Body of pancreas (tissue), 4 donors: ENCODE measurements at regions not wholly inside any gene's neighbourhood (a gene's known extent, or its start where the extent isn't known, plus 50 kb on each side); places are given as distances from the start of the nearest gene placed in this dataset.

Source experiments
- ATAC-seq: fragments of 150-250 bp; one replicate; pipeline ENCODE4 v1.9.1; 2016
- DNase-seq, 4 donors: peaks; one replicate each; pipeline ENCODE4 v3.0.0-alpha.2; 2019
- H3K27ac ChIP-seq, 4 donors: fragments of 200-600 bp; sonication (generic); 1 replicate in 3 of 4; 2 replicates in 1 of 4; pipeline versions ENCODE4 v1.5.1 to v1.6.1; 2016 to 2019; ENCODE audit warnings: mild to moderate bottlenecking in 1 of 4, mixed read lengths in 1 of 4, moderate library complexity in 1 of 4
- H3K27me3 ChIP-seq, 2 donors: fragments of 200-600 bp; sonication (generic); one replicate each; pipeline ENCODE4 v1.6.0; 2016; ENCODE audit warnings: mild to moderate bottlenecking in 1 of 2
- H3K36me3 ChIP-seq, 2 donors: fragments of 200-600 bp; sonication (generic); replicated peaks in 1 of 2; 2 replicates each; pipeline ENCODE4 v1.5.1; 2016; ENCODE audit warnings: low read depth in 2 of 2; ENCODE audit not compliant: insufficient read depth in 1 of 2
- H3K4me1 ChIP-seq: fragments of 200-600 bp; sonication (generic); one replicate; pipeline ENCODE4 v1.6.0; 2016
- H3K4me3 ChIP-seq, 2 donors: fragments of 200-600 bp; sonication (generic); 1 replicate in 1 of 2; 2 replicates in 1 of 2; pipeline ENCODE4 v1.5.1; 2016 to 2019
- H3K9me3 ChIP-seq, 3 donors: fragments of 200-600 bp; sonication (generic); 1 replicate in 2 of 3; 2 replicates in 1 of 3; pipeline ENCODE4 v1.5.1; 2016
- CTCF ChIP-seq, 7 experiments: fragments of 450-650 bp in 4 of 7; fragments of 200-600 bp in 3 of 7; sonication (generic) in 3 of 7; IDR thresholded peaks; one replicate each; pipeline ENCODE4 v1.5.1; 2016 to 2019; ENCODE audit warnings: antibody characterized with exemption in 7 of 7
- POLR2A ChIP-seq, 3 donors: fragments of 450-650 bp; IDR thresholded peaks; one replicate each; pipeline ENCODE4 v1.6.1; 2016; ENCODE audit warnings: antibody characterized with exemption in 3 of 3, mild to moderate bottlenecking in 2 of 3
- WGBS, 2 donors: methylation state at CpG; one replicate each; pipeline ENCODE4 v1.1.5; 2017; 5-methylcytosine and 5-hydroxymethylcytosine counted together
- intact Hi-C: fragments of 100-400 bp; cut with DNase I; formaldehyde crosslinking; loops from one replicate; pipeline ENCODE4 v1.15.1; 2023

- Histone ChIP-seq H3K36me3 (no peaks in the 10 kb centered on the region), H3K9me3 (no peaks in the 10 kb centered on the region), H3K4me3 (no peak overlapping the region), H3K27ac (no peak overlapping the region), H3K4me1 (no peaks in the 10 kb centered on the region), H3K27me3 (no peaks in the 10 kb centered on the region)
- DNase-seq = no peak
- ATAC-seq = no peak
- intact Hi-C loops = no loop called here
- 80 to 91% methylated on average over 3 of the region's 3 CpGs for WGBS, 2 donors
- TF ChIP-seq POLR2A (IDR thresholded peaks at IDR 0.05) (no peak), CTCF (IDR thresholded peaks at IDR 0.05) (no peak)
Measured at GRCh38 chr1:191634801-191635508, 523.3 kb upstream of the RGS18 start.

GRCh38 chr1:191636345-191636744 is 521.9 kb upstream of the RGS18 start:
- DNase-seq = no peak
- no peak for ATAC-seq
- Histone ChIP-seq H3K4me1 (no peaks in the 10 kb centered on the region), H3K27ac (no peak overlapping the region), H3K4me3 (no peak overlapping the region), H3K9me3 (no peaks in the 10 kb centered on the region), H3K27me3 (no peaks in the 10 kb centered on the region), H3K36me3 (no peaks in the 10 kb centered on the region)
- intact Hi-C loops = no loop called here
- TF ChIP-seq POLR2A (IDR thresholded peaks at IDR 0.05) (no peak), CTCF (IDR thresholded peaks at IDR 0.05) (no peak)

GRCh38 chr1:191641420-191642260 is 516.6 kb upstream of the RGS18 start:
- H3K9me3 ChIP-seq = no peaks in the 10 kb centered on the region
- H3K4me3 ChIP-seq = no peak overlapping the region
- intact Hi-C loops = no loop called here
- WGBS, 2 donors = 66 to 70% methylated on average over 9 of the region's 9 CpGs
- ATAC-seq (no peak), DNase-seq (no peak)
- H3K36me3 ChIP-seq = no peaks in the 10 kb centered on the region
- TF ChIP-seq CTCF (IDR thresholded peaks at IDR 0.05) (no peak), POLR2A (IDR thresholded peaks at IDR 0.05) (no peak)
- no peak overlapping the region for H3K27ac ChIP-seq
- no peaks in the 10 kb centered on the region for H3K27me3 ChIP-seq
- H3K4me1 ChIP-seq = no peaks in the 10 kb centered on the region

- H3K27me3 ChIP-seq = no peaks in the 10 kb centered on the region
- H3K4me3 ChIP-seq = no peak overlapping the region
- no peak overlapping the region for H3K27ac ChIP-seq
- TF ChIP-seq CTCF (IDR thresholded peaks at IDR 0.05) (no peak), POLR2A (IDR thresholded peaks at IDR 0.05) (no peak)
- no peaks in the 10 kb centered on the region for H3K4me1 ChIP-seq
- DNase-seq (no peak), ATAC-seq (no peak)
- H3K9me3 ChIP-seq = no peaks in the 10 kb centered on the region
- WGBS, 2 donors = 35 to 72% methylated on average over 1 of the region's 1 CpG
- intact Hi-C loops = no loop called here
- H3K36me3 ChIP-seq = no peaks in the 10 kb centered on the region
Measured at GRCh38 chr1:191643060-191643459, 515.2 kb upstream of the RGS18 start.
